Neuronal stem cell (in vitro differentiated cells): ENCODE measurements at regions not wholly inside any gene's neighbourhood (a gene's known extent, or its start where the extent isn't known, plus 50 kb on each side); places are given as distances from the start of the nearest gene placed in this dataset.
"Not testable (repeated sequence)": the region's sequence is repeated elsewhere in the genome, so short reads cannot be mapped to it uniquely, and the experiment has no call there.

Experiments used
- DNase-seq: peaks from one replicate; pipeline ENCODE4 v3.0.0-alpha.2; 2013; ENCODE audit warnings: low spot score
- H2AFZ ChIP-seq: one replicate; pipeline ENCODE4 v1.6.1; 2013; ENCODE audit warnings: mild to moderate bottlenecking, low read length, inconsistent platforms
- H2AK5ac ChIP-seq: 2 replicates; pipeline ENCODE4 v1.6.1; 2013; ENCODE audit warnings: low read depth, mild to moderate bottlenecking, inconsistent platforms, low read length, moderate library complexity, mixed read lengths
- H2BK120ac ChIP-seq: 2 replicates; pipeline ENCODE4 v1.6.1; 2013; ENCODE audit warnings: low read depth, mild to moderate bottlenecking, inconsistent platforms, low read length, moderate library complexity, mixed read lengths
- H2BK12ac ChIP-seq: one replicate; pipeline ENCODE4 v1.6.1; 2013; ENCODE audit warnings: low read length, inconsistent platforms
- H2BK15ac ChIP-seq: 2 replicates; pipeline ENCODE4 v1.6.1; 2013; ENCODE audit warnings: mild to moderate bottlenecking, low read length, inconsistent platforms, mixed read lengths
- H2BK5ac ChIP-seq: one replicate; pipeline ENCODE4 v1.6.1; 2013; ENCODE audit warnings: inconsistent platforms, mild to moderate bottlenecking, low read length, moderate library complexity
- H3K14ac ChIP-seq: one replicate; pipeline ENCODE4 v1.6.1; 2013; ENCODE audit warnings: low read length, inconsistent platforms
- H3K18ac ChIP-seq: 2 replicates; pipeline ENCODE4 v1.6.1; 2013; ENCODE audit warnings: low read length, inconsistent platforms
- H3K23ac ChIP-seq: 2 replicates; pipeline ENCODE4 v1.6.1; 2013; ENCODE audit warnings: low read depth, mild to moderate bottlenecking, mixed read lengths, low read length, inconsistent platforms; ENCODE audit not compliant: poor library complexity
- H3K27ac ChIP-seq: replicated peaks from 3 replicates; pipeline ENCODE4 v1.5.1; 2013; ENCODE audit warnings: low read length, inconsistent platforms
- H3K27me3 ChIP-seq, 3 experiments: 2 replicates each; pipeline ENCODE4 v1.6.1; 2013; ENCODE audit warnings: low read length in 3 of 3, mild to moderate bottlenecking in 2 of 3, inconsistent platforms in 1 of 3, low read depth in 1 of 3, mixed read lengths in 1 of 3, moderate library complexity in 1 of 3; ENCODE audit not compliant: control insufficient read depth in 3 of 3, insufficient read depth in 3 of 3
- H3K36me3 ChIP-seq, 2 donors: replicated peaks in 1 of 2; 2 replicates each; pipeline ENCODE4 v1.6.1; 2013; ENCODE audit warnings: low read length in 2 of 2; ENCODE audit not compliant: control insufficient read depth in 2 of 2, insufficient read depth in 2 of 2
- H3K4ac ChIP-seq: 2 replicates; pipeline ENCODE4 v1.6.1; 2013; ENCODE audit warnings: inconsistent platforms, mild to moderate bottlenecking, low read length, moderate library complexity
- H3K4me1 ChIP-seq, 2 donors: 1 replicate in 1 of 2; 2 replicates in 1 of 2; pipeline ENCODE4 v1.6.1; 2013; ENCODE audit warnings: low read length in 2 of 2, low read depth in 1 of 2; ENCODE audit not compliant: control insufficient read depth in 2 of 2, insufficient read depth in 1 of 2
- H3K4me2 ChIP-seq: one replicate; pipeline ENCODE4 v1.6.1; 2013; ENCODE audit warnings: mild to moderate bottlenecking, low read length, inconsistent platforms; ENCODE audit not compliant: insufficient read depth, poor library complexity, severe bottlenecking
- H3K4me3 ChIP-seq, 2 donors: 2 replicates each; pipeline ENCODE4 v1.5.1; 2013; ENCODE audit warnings: low read length in 2 of 2, mild to moderate bottlenecking in 2 of 2, inconsistent platforms in 1 of 2, moderate library complexity in 1 of 2
- H3K79me1 ChIP-seq: one replicate; pipeline ENCODE4 v1.6.1; 2013; ENCODE audit warnings: low read depth, mild to moderate bottlenecking, inconsistent platforms, low read length, moderate library complexity
- H3K9ac ChIP-seq: one replicate; pipeline ENCODE4 v1.6.1; 2013; ENCODE audit warnings: mild to moderate bottlenecking, low read depth, low read length, inconsistent platforms; ENCODE audit not compliant: poor library complexity
- H3K9me3 ChIP-seq, 2 donors: replicated peaks in 1 of 2; 2 replicates each; pipeline versions ENCODE3 to v1.6.1; 2013; ENCODE audit warnings: low read length in 2 of 2, mild to moderate bottlenecking in 2 of 2, inconsistent platforms in 1 of 2, low read depth in 1 of 2, mixed read lengths in 1 of 2, moderate library complexity in 1 of 2; ENCODE audit not compliant: control insufficient read depth in 2 of 2, insufficient read depth in 1 of 2
- H4K8ac ChIP-seq: one replicate; pipeline ENCODE4 v1.6.1; 2013; ENCODE audit warnings: low read depth, mild to moderate bottlenecking, inconsistent platforms, low read length, moderate library complexity
- H4K91ac ChIP-seq: one replicate; pipeline ENCODE4 v1.6.1; 2013; ENCODE audit warnings: low read length, low read depth, mild to moderate bottlenecking, inconsistent platforms; ENCODE audit not compliant: poor library complexity
- WGBS, 2 donors: extraction: QIAGEN DNeasy Blood & Tissue Kit; methylation state at CpG; one replicate each; pipeline ENCODE4 v1.1.7; 2013; ENCODE audit warnings: missing lambda C conversion rate in 2 of 2, mixed read lengths in 1 of 2; ENCODE audit not compliant: insufficient read length in 2 of 2, insufficient replicate concordance in 1 of 2; ENCODE audit errors: extremely low coverage in 2 of 2; 5-methylcytosine and 5-hydroxymethylcytosine counted together

DNA sequence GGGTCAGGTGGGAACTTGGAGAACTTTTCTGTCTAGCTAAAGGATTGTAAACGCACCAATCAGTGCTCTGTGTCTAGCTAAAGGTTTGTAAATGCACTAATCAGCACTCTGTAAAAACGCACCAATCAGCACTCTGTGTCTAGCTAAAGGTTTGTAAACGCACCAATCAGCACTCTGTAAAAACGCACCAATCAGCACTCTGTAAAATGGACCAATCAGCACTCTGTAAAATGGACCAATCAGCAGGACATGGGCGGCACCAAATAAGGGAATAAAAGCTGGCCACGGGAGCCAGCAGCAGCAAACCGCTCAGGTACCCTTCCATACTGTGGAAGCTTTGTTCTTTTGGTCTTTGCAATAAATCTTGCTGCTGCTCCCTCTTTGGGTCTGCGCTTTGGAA is 108.0 kb upstream of the MEGF10 start:
- not testable (repeated sequence) for H2BK5ac ChIP-seq, H2BK120ac ChIP-seq, H4K8ac ChIP-seq, H2BK15ac ChIP-seq, H3K18ac ChIP-seq, H3K36me3 ChIP-seq, H3K4me1 ChIP-seq, H2AK5ac ChIP-seq, H3K79me1 ChIP-seq, H3K4ac ChIP-seq, H3K14ac ChIP-seq, H3K4me2 ChIP-seq, H4K91ac ChIP-seq, H3K23ac ChIP-seq, H3K27ac ChIP-seq, H2BK12ac ChIP-seq, H2AFZ ChIP-seq, H3K4me3 ChIP-seq, H3K27me3 ChIP-seq, H3K9me3 ChIP-seq, DNase-seq, H3K9ac ChIP-seq
- no CpG with 5 or more reads among the region's 8 CpGs for WGBS, 2 donors

DNA sequence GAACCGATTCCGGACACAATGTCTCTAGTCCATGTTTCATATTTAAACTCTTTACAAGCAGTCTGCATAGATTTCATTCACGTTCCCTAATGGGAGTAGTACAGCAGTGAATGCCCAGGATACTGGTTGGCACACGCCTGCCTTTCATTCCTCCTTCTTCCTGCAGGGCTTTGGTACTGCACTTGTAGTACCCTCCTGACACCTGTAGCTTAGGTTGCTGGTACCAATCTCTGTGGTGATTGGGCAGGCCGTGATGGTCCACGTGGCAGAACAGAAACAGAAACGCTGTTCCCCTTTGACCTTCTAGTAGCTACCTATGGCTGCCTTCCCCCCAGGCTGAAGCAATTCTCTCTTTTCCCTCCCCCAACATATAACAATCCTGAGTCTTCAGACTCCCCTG is 107.3 kb upstream of the MEGF10 start:
- Histone ChIP-seq H3K14ac (no peak overlapping the region), H3K4me3 (no peak overlapping the region), H3K18ac (no peak overlapping the region), H3K4me2 (no peak overlapping the region), H2AFZ (no peak overlapping the region), H3K4ac (no peak overlapping the region), H2BK15ac (no peak overlapping the region), H3K27me3 (no peaks in the 10 kb centered on the region), H3K27ac (no peak overlapping the region), H3K23ac (no peak overlapping the region), H4K91ac (no peak overlapping the region), H3K4me1 (peaks cover 0 to 1% of the 10 kb centered on the region in 2 donors), H4K8ac (no peak overlapping the region), H2BK5ac (no peak overlapping the region), H3K36me3 (no peaks in the 10 kb centered on the region), H3K9me3 (no peaks in the 10 kb centered on the region), H2BK120ac (no peak overlapping the region), H3K79me1 (no peaks in the 10 kb centered on the region), H2AK5ac (no peak overlapping the region), H3K9ac (no peak overlapping the region), H2BK12ac (no peak overlapping the region)
- DNase-seq: no peak
- whole genome bisulfite sequencing, 2 donors: no CpG with 5 or more reads among the region's 7 CpGs

DNA sequence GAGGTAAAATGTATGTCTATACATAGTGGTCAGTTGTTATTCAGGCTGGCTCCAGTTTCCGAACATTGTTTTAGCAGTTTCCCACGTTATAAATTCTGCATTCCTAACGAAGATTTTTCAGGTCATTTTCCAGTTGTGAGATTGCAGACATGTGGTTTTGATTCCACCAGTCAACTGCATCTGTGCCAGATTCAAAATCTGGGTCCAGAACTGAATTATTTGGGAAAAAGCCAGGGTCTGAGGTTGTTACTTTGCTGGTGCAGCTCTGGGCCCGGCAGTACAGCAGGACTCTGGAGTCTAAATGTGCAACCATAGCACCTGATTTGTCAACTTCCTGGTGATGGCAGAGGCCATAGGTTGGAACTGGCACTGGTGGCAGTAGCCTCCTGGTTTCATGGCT is 105.7 kb upstream of the MEGF10 start:
- Histone ChIP-seq H2AFZ (no peak overlapping the region), H2AK5ac (no peak overlapping the region), H3K27ac (no peak overlapping the region), H3K4me3 (no peak overlapping the region), H3K9me3 (no peaks in the 10 kb centered on the region), H3K23ac (no peak overlapping the region), H3K4me1 (peaks cover 0 to 3% of the 10 kb centered on the region in 2 donors), H2BK120ac (no peak overlapping the region), H3K9ac (no peak overlapping the region), H3K36me3 (no peaks in the 10 kb centered on the region), H3K14ac (no peak overlapping the region), H2BK15ac (no peak overlapping the region), H4K91ac (no peak overlapping the region), H3K18ac (no peak overlapping the region), H3K79me1 (no peaks in the 10 kb centered on the region), H3K4me2 (no peak overlapping the region), H3K27me3 (peaks cover 0 to 2% (median 0%) of the 10 kb centered on the region in 3 experiments), H4K8ac (no peak overlapping the region), H2BK5ac (no peak overlapping the region), H2BK12ac (no peak overlapping the region), H3K4ac (no peak overlapping the region)
- WGBS, 2 donors: no CpG with 5 or more reads among the region's 4 CpGs
- no peak for DNase-seq

DNA sequence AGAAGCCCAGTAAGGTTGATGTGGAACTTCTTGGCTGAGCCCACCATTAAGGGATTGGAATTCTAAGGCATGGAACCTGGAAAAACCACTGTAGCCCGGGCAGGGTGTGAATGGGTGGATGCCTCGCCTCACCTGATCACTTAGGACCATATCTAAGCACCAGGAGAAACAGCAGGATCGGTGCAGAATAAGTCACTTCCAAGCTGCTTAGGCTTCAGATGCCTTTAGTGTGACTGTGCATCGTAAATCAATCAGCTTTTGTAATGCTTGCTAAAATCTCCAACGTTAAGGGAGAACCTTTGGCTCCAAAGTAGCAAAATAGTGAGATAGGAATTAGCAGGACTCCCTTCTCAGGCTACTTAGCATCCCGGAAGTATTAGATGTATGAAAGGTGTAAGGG is 103.9 kb upstream of the MEGF10 start:
- H3K27me3 ChIP-seq: peaks cover 0 to 8% (median 0%) of the 10 kb centered on the region in 3 experiments
- no CpG with 5 or more reads among the region's 6 CpGs for WGBS, 2 donors
- no peak overlapping the region for H2BK5ac ChIP-seq
- H3K4me2 ChIP-seq: no peak overlapping the region
- H2BK120ac ChIP-seq: no peak overlapping the region
- H2BK15ac ChIP-seq: no peak overlapping the region
- H3K36me3 ChIP-seq: no peaks in the 10 kb centered on the region
- no peak overlapping the region for H4K91ac ChIP-seq
- no peak for DNase-seq
- peaks cover 0 to 3% of the 10 kb centered on the region in 2 donors for H3K4me1 ChIP-seq
- H3K9me3 ChIP-seq: no peaks in the 10 kb centered on the region
- no peak overlapping the region for H4K8ac ChIP-seq
- no peak overlapping the region for H2BK12ac ChIP-seq
- no peak overlapping the region for H3K14ac ChIP-seq
- no peak overlapping the region for H3K4me3 ChIP-seq
- no peak overlapping the region for H2AFZ ChIP-seq
- H3K79me1 ChIP-seq: no peaks in the 10 kb centered on the region
- H3K27ac ChIP-seq: no peak overlapping the region
- H2AK5ac ChIP-seq: no peak overlapping the region
- no peak overlapping the region for H3K23ac ChIP-seq
- no peak overlapping the region for H3K9ac ChIP-seq
- no peak overlapping the region for H3K18ac ChIP-seq
- H3K4ac ChIP-seq: no peak overlapping the region
